MV-4-11 (cell line): ENCODE measurements at regions not wholly inside any gene's neighbourhood (a gene's known extent, or its start where the extent isn't known, plus 50 kb on each side); places are given as distances from the start of the nearest gene placed in this dataset.

ENCODE experiments used
- DNase-seq: peaks from one replicate; lab custom pipeline; 2025; lab: John Stamatoyannopoulos, UW

DNA sequence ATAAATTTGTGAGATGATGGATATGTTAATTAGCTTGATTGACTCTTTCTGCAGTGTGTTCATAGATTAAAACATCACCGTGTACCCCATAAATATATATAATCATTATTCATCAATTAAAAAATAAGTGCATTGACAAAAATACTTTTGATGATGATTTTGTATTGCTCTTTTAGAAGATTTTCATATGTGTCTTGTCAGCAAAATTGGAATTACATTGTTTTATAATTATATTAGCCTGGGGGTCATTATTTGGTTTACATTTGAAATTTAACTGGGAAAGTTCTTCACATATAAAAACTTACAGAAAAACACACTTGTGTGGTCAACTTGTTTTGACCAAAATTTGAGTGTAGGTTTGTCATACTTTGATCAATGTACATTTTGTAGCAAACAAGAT is 614.6 kb upstream of the ITGA1 start:
- DNase-seq: no peak

DNA sequence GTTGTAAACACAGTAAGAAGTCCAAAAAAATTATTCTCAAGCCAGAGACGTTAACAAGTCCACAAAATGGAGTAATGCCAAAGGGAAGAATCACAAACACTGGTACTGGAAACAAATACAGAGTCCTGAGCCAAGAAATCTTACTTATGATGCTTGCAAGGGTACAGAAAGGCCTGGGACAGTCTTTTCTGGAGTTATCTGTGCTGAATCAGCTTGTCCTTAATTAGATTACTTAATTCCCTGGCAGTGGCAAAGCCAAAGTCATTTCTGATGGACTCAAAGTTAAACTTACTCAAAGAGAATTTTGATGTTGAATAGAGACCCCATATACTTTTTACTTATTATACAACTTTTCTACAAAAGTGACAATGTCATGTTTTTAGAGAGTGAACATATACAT is 610.5 kb upstream of the ITGA1 start:
- no peak for DNase-seq

- DNase-seq: no peak
These were observed 606.3 kb upstream of the ITGA1 start for GRCh38 chr5:52181403-52181802.

- DNase-seq: no peak
These were observed 597.0 kb upstream of the ITGA1 start for GRCh38 chr5:52190737-52191136.

- no peak for DNase-seq
These were observed 587.9 kb upstream of the ITGA1 start for GRCh38 chr5:52199833-52200232.

GRCh38 chr5:52202256-52202655 is 585.5 kb upstream of the ITGA1 start:
- no peak for DNase-seq

DNA sequence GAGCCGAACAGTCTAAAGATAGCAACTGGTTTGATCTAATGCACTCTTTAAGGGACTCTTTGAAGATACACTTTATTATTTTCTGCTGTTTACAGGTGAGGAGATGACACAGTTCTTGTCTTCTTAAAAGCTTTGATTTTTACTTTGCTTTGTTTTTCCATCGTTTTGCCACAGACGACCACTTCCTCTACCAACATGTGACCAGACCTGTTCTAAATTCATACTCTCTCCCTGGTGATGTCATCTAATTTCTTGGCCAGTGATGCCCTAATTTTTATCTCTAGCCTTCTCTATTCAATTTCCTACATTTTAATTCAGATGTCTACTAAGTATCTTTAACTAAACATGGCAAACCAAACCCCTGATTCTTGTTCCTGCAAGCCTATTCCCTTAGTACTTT is 583.4 kb upstream of the ITGA1 start:
- DNase-seq: no peak
